Right lobe of liver (tissue), 6 donors: ENCODE measurements at regions not wholly inside any gene's neighbourhood (a gene's known extent, or its start where the extent isn't known, plus 50 kb on each side); places are given as distances from the start of the nearest gene placed in this dataset.

ENCODE experiments used
- ATAC-seq, 4 donors: fragments of 200-7000 bp; cut with Tn5 transposase; one replicate each; pipeline ENCODE4 v1.9.1; 2020; ENCODE audit warnings: mild to moderate bottlenecking in 4 of 4, moderate library complexity in 4 of 4
- DNase-seq, 3 donors: peaks; one replicate each; pipeline ENCODE4 v3.0.0-alpha.2; 2020
- H3K27ac ChIP-seq, 3 donors: fragments of 200-600 bp; one replicate each; pipeline ENCODE4 v1.8.0; 2022
- H3K27me3 ChIP-seq, 2 donors: fragments of 200-600 bp; one replicate each; pipeline ENCODE4 v1.8.0; 2022
- H3K36me3 ChIP-seq, 4 donors: fragments of 200-600 bp; sonication (generic) in 1 of 4; one replicate each; pipeline versions ENCODE4 v1.5.1 to v1.8.0; 2017 to 2022; ENCODE audit warnings: control low read depth in 1 of 4
- H3K4me1 ChIP-seq, 4 donors: fragments of 200-600 bp; sonication (generic) in 1 of 4; one replicate each; pipeline versions ENCODE4 v1.5.1 to v1.8.0; 2017 to 2022; ENCODE audit warnings: control low read depth in 1 of 4
- H3K4me3 ChIP-seq, 3 donors: fragments of 200-600 bp; one replicate each; pipeline ENCODE4 v1.8.0; 2022
- H3K9me3 ChIP-seq, 4 donors: fragments of 200-600 bp; sonication (generic) in 1 of 4; one replicate each; pipeline versions ENCODE4 v1.5.1 to v1.8.0; 2017 to 2022; ENCODE audit warnings: control low read depth in 1 of 4
- CTCF ChIP-seq, 4 donors: fragments of 200-600 bp in 3 of 4; fragments of 450-650 bp in 1 of 4; IDR thresholded peaks; one replicate each; pipeline versions ENCODE4 v1.5.1 to v1.8.0; 2016 to 2022; ENCODE audit warnings: antibody characterized with exemption in 4 of 4, mild to moderate bottlenecking in 2 of 4
- POLR2A ChIP-seq: fragments of 450-650 bp; IDR thresholded peaks from one replicate; pipeline ENCODE4 v1.6.1; 2017; ENCODE audit warnings: antibody characterized with exemption, mild to moderate bottlenecking
- WGBS: methylation state at CpG from one replicate; pipeline ENCODE4 v1.1.6; 2018; ENCODE audit warnings: low coverage, low lambda C conversion rate; ENCODE audit not compliant: insufficient coverage; ENCODE audit errors: missing lambda C conversion rate; 5-methylcytosine and 5-hydroxymethylcytosine counted together
- intact Hi-C, 2 donors: fragments of 100-400 bp; cut with DNase I; formaldehyde crosslinking; loops; one replicate each; pipeline versions ENCODE4 v1.11.2 to v1.14.1; 2022
- donor health status: DM: no; HTN: yes; CAD: no.
- donor health status: DM: no; HTN: no; CAD: no.
- donor health status: DM: no; HTN: no; CAD: no.
- donor health status: DM: no; HTN: yes; CAD: no.
- donor health status: DM: no; HTN: yes; CAD: no.

DNA sequence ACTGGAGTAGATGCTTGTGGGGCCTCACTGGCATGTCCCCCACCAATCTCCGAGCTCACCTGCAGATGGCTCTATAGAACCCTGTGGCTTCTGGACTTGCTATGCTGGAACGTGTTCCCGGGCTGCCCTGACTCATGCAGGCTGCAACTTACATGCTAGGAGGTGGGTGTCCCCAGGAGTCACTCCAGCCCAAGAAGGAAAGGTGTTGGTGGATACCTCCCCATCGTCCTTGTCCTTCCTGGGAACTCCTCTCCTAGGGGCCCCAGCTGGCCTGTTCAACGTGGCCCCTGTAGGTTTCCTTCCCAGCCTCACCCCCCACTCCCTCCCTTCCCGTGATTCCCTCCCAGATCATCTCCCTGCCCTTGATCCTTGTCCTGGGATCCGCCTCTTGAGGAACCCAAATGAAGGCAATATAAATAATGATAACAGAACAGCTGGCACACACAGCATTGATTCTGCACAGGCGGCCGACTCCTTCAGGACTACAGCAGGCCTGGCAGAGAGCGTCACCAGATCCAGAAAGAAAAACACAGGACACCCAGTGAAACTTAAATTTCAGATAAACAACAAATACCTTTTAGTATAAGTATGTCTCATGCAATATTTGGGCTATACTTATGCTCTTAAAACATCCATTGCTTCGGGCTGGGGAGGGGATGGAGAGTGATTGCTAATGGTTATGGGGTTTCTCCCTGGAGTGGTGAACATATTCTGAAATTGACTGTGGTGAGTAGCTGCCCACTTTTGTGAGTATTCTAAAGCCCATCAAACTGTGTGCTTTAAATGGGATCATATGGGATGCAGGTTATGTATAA lies 221.1 kb upstream of the GSE1 start:
- 78% methylated on average over 8 of the region's 11 CpGs for WGBS
- TF ChIP-seq POLR2A (no peak), CTCF (IDR thresholded peaks at IDR 0.05) (no peak)
- Histone ChIP-seq H3K4me3 (no peak overlapping the region), H3K27me3 (no peaks in the 10 kb centered on the region), H3K27ac (no peak overlapping the region), H3K4me1 (peaks cover 0 to 10% (median 5%) of the 10 kb centered on the region in 4 donors), H3K36me3 (no peaks in the 10 kb centered on the region), H3K9me3 (no peaks in the 10 kb centered on the region)
- intact Hi-C loops = no loop called here
- DNase-seq (peak in 2 of 3 donors; percentile 31 to 35), ATAC-seq (no peak)

DNA sequence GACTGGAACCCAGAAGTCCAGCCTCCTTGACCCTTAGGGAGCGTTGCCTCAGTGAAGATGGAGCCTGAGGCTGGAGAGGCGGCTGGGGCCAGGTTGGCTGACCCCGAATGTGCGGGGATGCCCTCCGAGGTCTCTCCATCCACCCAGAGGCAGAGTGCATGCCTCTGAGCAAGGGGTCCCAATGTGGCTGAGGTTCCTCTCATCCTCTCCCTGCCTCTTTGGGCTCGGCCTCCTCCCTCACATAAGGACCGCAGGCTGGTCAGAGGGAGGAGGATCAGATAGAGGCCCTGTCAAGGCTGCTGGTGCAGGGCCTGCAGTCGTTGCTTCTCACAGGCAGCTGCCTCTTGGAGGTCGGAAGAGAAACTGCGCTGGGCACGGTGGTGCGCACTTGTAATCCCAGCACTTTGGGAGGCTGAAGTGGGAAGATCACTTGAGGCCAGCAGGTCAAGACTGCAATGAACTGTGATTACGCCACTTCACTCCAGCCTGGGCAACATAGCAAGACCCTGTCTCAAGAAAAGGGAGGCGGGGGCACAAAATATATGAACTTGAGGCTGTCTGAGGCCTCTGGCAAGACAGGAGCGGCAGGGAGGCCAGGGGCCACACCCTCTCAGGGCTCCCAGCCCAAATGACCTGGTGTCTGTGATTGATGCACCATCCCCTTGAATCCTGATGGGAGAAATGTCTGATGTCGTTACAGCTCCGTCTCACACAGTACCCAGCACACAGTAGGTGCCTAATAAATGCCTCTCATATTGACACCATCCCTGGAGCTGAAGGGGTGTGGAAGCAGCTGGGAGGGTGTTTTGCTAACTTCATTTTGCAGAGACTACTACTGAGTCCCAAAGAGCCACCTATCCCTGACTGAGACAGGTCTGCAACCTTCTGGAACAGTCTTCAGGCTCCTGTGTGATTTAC lies 220.1 kb upstream of the GSE1 start:
- H3K27ac ChIP-seq = no peak overlapping the region
- ATAC-seq = no peak
- DNase-seq = peak in 1 of 3 donors; percentile 43
- no peak for TF ChIP-seq POLR2A
- no peak for TF ChIP-seq CTCF (IDR thresholded peaks at IDR 0.05)
- 87% methylated on average over 8 of the region's 17 CpGs for WGBS
- no peak overlapping the region for H3K4me3 ChIP-seq
- peaks cover 0 to 10% (median 5%) of the 10 kb centered on the region in 4 donors for H3K4me1 ChIP-seq
- intact Hi-C loops = no loop called here
- no peaks in the 10 kb centered on the region for H3K9me3 ChIP-seq
- no peaks in the 10 kb centered on the region for H3K36me3 ChIP-seq
- no peaks in the 10 kb centered on the region for H3K27me3 ChIP-seq

DNA sequence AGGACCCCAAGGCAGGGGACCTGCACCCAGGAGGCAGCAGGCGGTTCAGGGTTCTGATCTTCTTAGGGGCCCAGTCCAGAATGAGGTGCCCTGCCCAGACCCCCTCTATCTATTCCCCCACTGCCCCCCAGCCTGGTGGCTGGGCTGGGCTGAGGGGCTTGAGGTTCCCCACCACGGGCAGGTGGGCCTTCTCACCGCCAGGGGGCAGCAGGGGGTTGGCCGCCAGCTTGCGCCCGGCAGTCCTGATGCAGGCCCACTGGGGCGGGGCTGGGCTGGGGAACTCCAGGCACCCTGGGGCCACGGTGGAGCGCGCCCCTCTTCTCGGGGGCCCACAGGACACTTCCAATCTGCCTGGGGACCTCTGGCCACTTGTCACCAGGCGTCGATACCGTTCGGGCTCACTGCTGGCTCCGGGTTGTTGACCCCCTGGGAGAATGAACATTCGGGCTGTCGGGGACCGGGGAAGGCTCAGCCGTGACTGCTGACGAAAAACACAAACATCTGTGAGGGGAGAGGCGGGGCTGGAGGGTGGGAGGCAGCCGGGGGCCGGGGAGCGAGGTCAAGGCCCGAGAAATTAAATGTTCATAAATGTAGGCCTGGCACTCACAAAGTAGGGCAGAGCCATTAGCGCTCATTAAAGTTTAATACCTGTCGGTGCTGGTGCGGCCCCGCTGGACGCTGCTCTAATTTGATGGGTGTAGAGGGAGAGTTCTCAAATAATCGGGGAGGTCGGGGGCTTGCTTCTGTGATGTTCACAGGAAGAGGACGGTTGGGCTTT lies 219.3 kb upstream of the GSE1 start:
- TF ChIP-seq POLR2A (no peak), CTCF (IDR thresholded peaks at IDR 0.05) (peak; percentile 57 to 73 (median 66))
- intact Hi-C loops = no loop called here
- Histone ChIP-seq H3K9me3 (no peaks in the 10 kb centered on the region), H3K4me1 (peaks cover 0 to 10% (median 5%) of the 10 kb centered on the region in 4 donors), H3K4me3 (no peak overlapping the region), H3K27me3 (no peaks in the 10 kb centered on the region), H3K27ac (no peak overlapping the region), H3K36me3 (no peaks in the 10 kb centered on the region)
- ATAC-seq = peak; percentile 3 to 35 (median 20)
- DNase-seq = peak; percentile 57 to 66 (median 60)
- WGBS = 78% methylated on average over 12 of the region's 34 CpGs

GRCh38 chr16:85394456-85395206 lies 218.5 kb upstream of the GSE1 start:
- WGBS = 86% methylated on average over 12 of the region's 21 CpGs
- H3K27ac ChIP-seq = no peak overlapping the region
- TF ChIP-seq CTCF (IDR thresholded peaks at IDR 0.05) (no peak), POLR2A (no peak)
- ATAC-seq (no peak), DNase-seq (peak in 2 of 3 donors; percentile 26 to 29)
- peaks cover 0 to 10% (median 5%) of the 10 kb centered on the region in 4 donors for H3K4me1 ChIP-seq
- intact Hi-C loops = no loop called here
- H3K36me3 ChIP-seq = no peaks in the 10 kb centered on the region
- no peaks in the 10 kb centered on the region for H3K9me3 ChIP-seq
- H3K27me3 ChIP-seq = no peaks in the 10 kb centered on the region
- H3K4me3 ChIP-seq = no peak overlapping the region
